Keratinocyte (primary cell): ENCODE measurements at regions not wholly inside any gene's neighbourhood (a gene's known extent, or its start where the extent isn't known, plus 50 kb on each side); places are given as distances from the start of the nearest gene placed in this dataset.

Experiments used
- DNase-seq: peaks from one replicate; pipeline ENCODE4 v3.0.0-alpha.2; 2011; ENCODE audit warnings: low read depth, missing footprints, low spot score
- FAIRE-seq: peaks from 2 replicates; lab custom pipeline; 2011; peaks lifted over from hg19 to GRCh38; lab: Jason Lieb, UNC
- H2AFZ ChIP-seq: 2 replicates; pipeline ENCODE4 v1.6.0; 2012; ENCODE audit warnings: low read length, control low read depth, inconsistent platforms; ENCODE audit not compliant: control insufficient read depth
- H3K27ac ChIP-seq: 2 replicates; pipeline ENCODE4 v1.5.1; 2011; ENCODE audit warnings: low read length; ENCODE audit not compliant: control insufficient read depth, insufficient read depth
- H3K27me3 ChIP-seq: 3 replicates; pipeline ENCODE4 v1.6.0; 2011; ENCODE audit warnings: low read length; ENCODE audit not compliant: control insufficient read depth, insufficient read depth; ENCODE audit errors: extremely low read depth
- H3K36me3 ChIP-seq, 2 experiments: 2 replicates in 1 of 2; 3 replicates in 1 of 2; pipeline ENCODE4 v1.5.1; 2011; ENCODE audit warnings: low read length in 2 of 2, mild to moderate bottlenecking in 1 of 2; ENCODE audit not compliant: control insufficient read depth in 2 of 2, insufficient read depth in 2 of 2; ENCODE audit errors: extremely low read depth in 1 of 2
- H3K4me1 ChIP-seq: 3 replicates; pipeline ENCODE4 v1.5.1; 2011; ENCODE audit warnings: low read length; ENCODE audit not compliant: control insufficient read depth, insufficient read depth; ENCODE audit errors: extremely low read depth
- H3K4me2 ChIP-seq: 3 replicates; pipeline ENCODE4 v1.6.0; 2011; ENCODE audit warnings: low read depth, low read length; ENCODE audit not compliant: control insufficient read depth, insufficient read depth; ENCODE audit errors: extremely low read depth
- H3K4me3 ChIP-seq, 3 experiments: fragments of 200-600 bp in 1 of 3; sonication (generic) in 1 of 3; 2 replicates in 2 of 3; 3 replicates in 1 of 3; pipeline ENCODE4 v1.5.1; 2011 to 2016; ENCODE audit warnings: low read length in 3 of 3, mild to moderate bottlenecking in 3 of 3, control low read depth in 2 of 3, inconsistent platforms in 1 of 3, low read depth in 1 of 3, mixed read lengths in 1 of 3, mixed run types in 1 of 3, moderate library complexity in 1 of 3; ENCODE audit not compliant: control insufficient read depth in 2 of 3, insufficient read depth in 2 of 3; ENCODE audit errors: extremely low read depth in 1 of 3
- H3K79me2 ChIP-seq: 2 replicates; pipeline ENCODE4 v1.6.0; 2012; ENCODE audit warnings: low read length; ENCODE audit not compliant: control insufficient read depth, insufficient read depth
- H3K9ac ChIP-seq: 3 replicates; pipeline ENCODE4 v1.6.0; 2011; ENCODE audit warnings: low read length; ENCODE audit not compliant: control insufficient read depth, insufficient read depth; ENCODE audit errors: extremely low read depth
- H3K9me1 ChIP-seq: 3 replicates; pipeline ENCODE4 v1.6.0; 2011; ENCODE audit warnings: low read length; ENCODE audit not compliant: control insufficient read depth, insufficient read depth; ENCODE audit errors: extremely low read depth
- H3K9me3 ChIP-seq: 2 replicates; pipeline ENCODE4 v1.5.1; 2012; ENCODE audit warnings: low read depth, low read length; ENCODE audit not compliant: control insufficient read depth
- H4K20me1 ChIP-seq: 3 replicates; pipeline ENCODE4 v1.6.0; 2011; ENCODE audit warnings: low read length; ENCODE audit not compliant: control insufficient read depth, insufficient read depth; ENCODE audit errors: extremely low read depth
- EZH2 ChIP-seq: IDR thresholded peaks from one replicate; pipeline ENCODE4 v1.6.1; 2012; ENCODE audit warnings: inconsistent platforms, mild to moderate bottlenecking, low read length, moderate library complexity
- dilution Hi-C: fragments of 300-500 bp; cut with MboI; formaldehyde crosslinking; loops from one replicate; pipeline ENCODE4 v1.7.0; 2020; ENCODE audit warnings: low sequenced_read_pairs; ENCODE audit not compliant: extremely low pct_ligation_motif_present
- TF ChIP-seq, protein P1 (sequence below), 3 experiments: IDR thresholded peaks in 1 of 3; conservative IDR thresholded peaks in 1 of 3; optimal IDR thresholded peaks in 1 of 3; 2 replicates in 2 of 3; 3 replicates in 1 of 3; pipeline versions ENCODE3 to v1.5.1; 2011; ENCODE audit warnings: low read length in 3 of 3, mild to moderate bottlenecking in 3 of 3, moderate library complexity in 2 of 3, control low read depth in 1 of 3, inconsistent platforms in 1 of 3; ENCODE audit not compliant: insufficient read depth in 2 of 3; ENCODE audit errors: extremely low read depth in 1 of 3

DNA sequence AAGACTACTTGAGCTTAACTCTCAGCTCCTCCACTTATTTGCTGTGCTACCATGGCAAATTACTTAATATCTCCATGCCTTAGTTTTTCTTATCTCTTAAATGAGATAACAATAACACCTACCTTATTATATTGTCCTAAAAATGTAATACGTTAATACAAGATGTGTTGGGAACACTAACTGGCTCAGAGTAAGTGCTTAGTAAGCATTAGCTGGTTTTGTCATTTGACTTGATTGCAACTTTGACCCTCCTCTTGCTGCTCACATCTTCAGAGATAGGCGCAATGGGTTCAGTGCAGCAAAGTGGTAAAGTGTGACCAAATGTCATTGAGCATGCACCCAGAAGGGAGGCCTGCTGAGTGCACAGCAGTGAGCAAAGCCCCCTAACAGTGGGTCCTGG, 294.5 kb upstream of the CLNK start:
- H3K79me2 ChIP-seq, result no peaks in the 10 kb centered on the region
- H3K9me3 ChIP-seq, result peaks cover 2% of the 10 kb centered on the region
- no peak overlapping the region for H2AFZ ChIP-seq
- no peaks in the 10 kb centered on the region for H3K9me1 ChIP-seq
- H3K4me3 ChIP-seq, result no peak overlapping the region
- no peaks in the 10 kb centered on the region for H3K4me1 ChIP-seq
- H3K27me3 ChIP-seq, result no peaks in the 10 kb centered on the region
- H3K36me3 ChIP-seq, result no peaks in the 10 kb centered on the region
- no peaks in the 10 kb centered on the region for H4K20me1 ChIP-seq
- TF ChIP-seq, protein P1, sequence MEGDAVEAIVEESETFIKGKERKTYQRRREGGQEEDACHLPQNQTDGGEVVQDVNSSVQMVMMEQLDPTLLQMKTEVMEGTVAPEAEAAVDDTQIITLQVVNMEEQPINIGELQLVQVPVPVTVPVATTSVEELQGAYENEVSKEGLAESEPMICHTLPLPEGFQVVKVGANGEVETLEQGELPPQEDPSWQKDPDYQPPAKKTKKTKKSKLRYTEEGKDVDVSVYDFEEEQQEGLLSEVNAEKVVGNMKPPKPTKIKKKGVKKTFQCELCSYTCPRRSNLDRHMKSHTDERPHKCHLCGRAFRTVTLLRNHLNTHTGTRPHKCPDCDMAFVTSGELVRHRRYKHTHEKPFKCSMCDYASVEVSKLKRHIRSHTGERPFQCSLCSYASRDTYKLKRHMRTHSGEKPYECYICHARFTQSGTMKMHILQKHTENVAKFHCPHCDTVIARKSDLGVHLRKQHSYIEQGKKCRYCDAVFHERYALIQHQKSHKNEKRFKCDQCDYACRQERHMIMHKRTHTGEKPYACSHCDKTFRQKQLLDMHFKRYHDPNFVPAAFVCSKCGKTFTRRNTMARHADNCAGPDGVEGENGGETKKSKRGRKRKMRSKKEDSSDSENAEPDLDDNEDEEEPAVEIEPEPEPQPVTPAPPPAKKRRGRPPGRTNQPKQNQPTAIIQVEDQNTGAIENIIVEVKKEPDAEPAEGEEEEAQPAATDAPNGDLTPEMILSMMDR (optimal IDR thresholded peaks at IDR 0.05 in 1 of 3, IDR thresholded peaks at IDR 0.05 in 1 of 3, conservative IDR thresholded peaks at IDR 0.05 in 1 of 3; ENCODE audit: extremely low read depth in 1 of 3, insufficient read depth in 2 of 3, low read length in 3 of 3), result no peak
- no peak for TF ChIP-seq EZH2
- FAIRE-seq, result no peak
- no peak overlapping the region for H3K27ac ChIP-seq
- H3K4me2 ChIP-seq, result no peak overlapping the region
- no peak for DNase-seq
- dilution Hi-C loops, result no loop called here
- H3K9ac ChIP-seq, result no peak overlapping the region

DNA sequence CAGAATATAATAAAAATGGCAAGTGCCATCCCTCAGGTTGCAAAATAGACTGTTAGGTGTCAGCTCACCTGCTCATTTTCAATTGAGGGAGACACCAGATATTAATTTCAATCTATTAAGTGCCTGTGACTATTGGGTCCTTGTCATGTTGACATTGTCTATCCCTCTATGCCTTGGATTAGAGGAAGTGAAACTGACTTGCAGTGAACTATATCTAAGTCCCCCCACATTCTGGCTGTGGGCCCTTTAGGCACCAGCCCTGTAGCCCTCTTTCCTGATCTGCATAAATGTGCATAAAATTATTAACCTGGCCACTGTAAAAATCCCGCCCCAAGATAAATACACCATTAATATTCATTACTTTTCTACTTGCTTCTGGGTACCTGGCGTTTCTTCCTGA, 293.0 kb upstream of the CLNK start:
- dilution Hi-C loops, result no loop called here
- FAIRE-seq, result no peak
- Histone ChIP-seq H3K9me3 (peaks cover 2% of the 10 kb centered on the region), H2AFZ (no peak overlapping the region), H3K79me2 (no peaks in the 10 kb centered on the region), H3K9me1 (no peaks in the 10 kb centered on the region), H4K20me1 (no peaks in the 10 kb centered on the region), H3K36me3 (no peaks in the 10 kb centered on the region), H3K4me2 (no peak overlapping the region), H3K4me1 (no peaks in the 10 kb centered on the region), H3K27me3 (no peaks in the 10 kb centered on the region), H3K4me3 (no peak overlapping the region), H3K27ac (no peak overlapping the region), H3K9ac (no peak overlapping the region)
- TF ChIP-seq, protein P1 (optimal IDR thresholded peaks at IDR 0.05 in 1 of 3, IDR thresholded peaks at IDR 0.05 in 1 of 3, conservative IDR thresholded peaks at IDR 0.05 in 1 of 3; ENCODE audit: extremely low read depth in 1 of 3, insufficient read depth in 2 of 3, low read length in 3 of 3), result no peak
- TF ChIP-seq EZH2, result no peak
- DNase-seq, result no peak
